Anterior cingulate cortex (tissue), 58 donors: ENCODE measurements at regions not wholly inside any gene's neighbourhood (a gene's known extent, or its start where the extent isn't known, plus 50 kb on each side); places are given as distances from the start of the nearest gene placed in this dataset.

Experiments used
- DNase-seq, 58 donors: peaks; one replicate each; lab custom pipeline; 2025; lab: John Stamatoyannopoulos, UW

DNA sequence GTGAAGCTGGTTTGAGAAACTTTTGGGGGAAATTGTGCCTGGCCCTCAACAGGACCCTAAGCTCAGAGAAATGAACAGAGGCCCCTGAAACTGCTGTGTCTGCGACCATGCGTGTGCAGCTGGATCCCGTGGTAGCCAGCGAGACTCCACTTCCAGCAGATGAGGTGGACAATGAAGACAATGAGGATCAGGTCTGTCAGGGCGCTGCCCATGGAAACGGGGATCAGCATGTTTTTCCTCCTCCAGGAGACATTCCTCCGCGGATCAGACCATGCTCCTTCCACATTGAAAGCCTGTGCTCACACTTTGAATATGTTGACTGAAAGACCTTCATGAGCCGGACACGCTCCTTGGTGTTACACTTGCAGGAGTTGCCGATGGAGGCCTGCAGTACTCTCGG lies 1439.8 kb upstream of the ALCAM start:
- DNase-seq, result no peak

DNA sequence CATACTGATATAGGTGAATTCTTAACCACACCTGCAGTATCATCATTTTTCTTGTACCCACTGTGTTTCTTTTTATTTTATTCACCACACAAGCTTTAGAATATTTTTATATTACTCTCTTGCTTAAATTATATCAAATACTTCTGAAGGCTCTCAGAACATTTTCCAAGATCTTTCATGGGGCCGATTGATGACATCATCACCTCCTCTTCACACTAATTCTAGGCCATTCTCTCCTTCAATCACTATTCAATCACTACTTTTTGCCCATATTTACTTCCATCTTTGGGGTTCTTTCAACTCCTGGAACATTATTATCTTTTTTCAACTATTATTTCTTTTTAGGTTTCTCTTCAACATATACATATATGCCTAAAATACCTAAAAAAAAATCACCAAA lies 1438.8 kb upstream of the ALCAM start:
- no peak for DNase-seq

DNA sequence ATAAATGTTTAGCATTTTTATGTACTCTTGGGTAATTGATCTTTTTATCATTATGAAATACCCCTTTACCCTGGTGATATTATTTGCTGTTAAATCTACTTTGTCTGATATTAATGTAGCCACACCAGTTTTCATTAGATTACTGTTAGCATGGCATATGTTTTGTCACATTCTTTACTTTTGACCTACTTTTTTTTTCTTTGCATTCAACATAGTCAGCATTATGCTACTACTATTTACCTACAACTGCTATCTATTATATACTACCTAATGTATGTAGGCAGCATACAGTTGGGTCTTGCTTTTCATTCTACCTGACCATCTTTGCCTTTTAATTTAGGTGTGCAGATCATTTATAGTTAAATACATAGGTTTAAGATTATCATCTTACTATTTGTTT lies 1429.6 kb upstream of the ALCAM start:
- DNase-seq, result no peak

DNA sequence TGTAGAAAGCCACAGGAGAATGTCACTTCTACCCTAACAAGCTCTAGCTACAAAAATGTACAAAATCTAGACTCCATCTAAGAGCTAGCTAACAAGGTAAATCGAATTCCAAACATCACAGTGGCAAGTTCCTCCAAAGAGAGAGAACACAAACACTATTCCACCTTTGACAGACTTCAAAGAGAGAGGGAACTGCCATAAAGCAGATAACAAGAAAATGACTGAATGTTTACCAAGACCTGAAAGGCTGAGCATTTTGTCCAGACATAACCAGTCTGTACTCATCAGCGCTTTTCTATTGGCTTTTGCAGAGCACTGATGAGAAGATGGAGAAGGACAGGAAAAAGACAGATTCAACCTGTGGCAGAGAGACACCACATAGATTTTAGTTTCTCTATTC lies 1419.6 kb upstream of the ALCAM start:
- no peak for DNase-seq

DNA sequence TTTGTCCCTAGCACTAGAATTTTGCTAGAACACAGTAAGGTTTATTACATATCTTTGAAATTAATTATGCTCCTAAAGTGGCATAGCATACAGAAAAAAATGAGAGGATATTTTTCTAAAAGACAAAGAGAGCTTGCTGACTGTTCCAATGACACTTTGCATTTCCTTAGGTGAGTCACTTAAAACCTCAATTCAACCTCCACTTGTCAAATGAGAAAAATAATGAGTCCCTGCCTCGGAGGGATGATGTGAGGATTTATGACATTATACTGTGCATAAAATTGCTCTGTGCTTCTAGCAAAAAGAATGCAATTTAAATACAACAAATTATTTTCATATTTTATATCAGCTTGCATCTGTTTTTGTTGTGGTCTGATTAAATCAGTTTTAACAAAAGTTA lies 1417.0 kb upstream of the ALCAM start:
- no peak for DNase-seq

DNA sequence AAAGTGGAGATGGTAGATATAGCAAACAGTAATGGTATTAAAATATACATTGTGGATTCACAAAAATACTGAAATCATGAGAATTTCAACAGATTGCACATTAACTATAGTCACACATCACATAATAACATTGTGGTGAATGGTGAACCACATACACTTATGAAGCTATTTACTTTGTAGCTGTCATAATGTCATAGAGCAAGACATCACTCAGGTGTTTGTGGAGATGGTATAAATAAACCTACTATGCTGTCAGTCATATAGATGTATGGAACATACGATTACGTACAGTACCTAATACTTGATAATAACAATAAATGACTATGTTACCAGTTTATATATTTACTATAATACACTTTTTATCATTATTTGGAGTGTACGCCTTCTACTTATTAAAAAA lies 1416.0 kb upstream of the ALCAM start:
- no peak for DNase-seq

DNA sequence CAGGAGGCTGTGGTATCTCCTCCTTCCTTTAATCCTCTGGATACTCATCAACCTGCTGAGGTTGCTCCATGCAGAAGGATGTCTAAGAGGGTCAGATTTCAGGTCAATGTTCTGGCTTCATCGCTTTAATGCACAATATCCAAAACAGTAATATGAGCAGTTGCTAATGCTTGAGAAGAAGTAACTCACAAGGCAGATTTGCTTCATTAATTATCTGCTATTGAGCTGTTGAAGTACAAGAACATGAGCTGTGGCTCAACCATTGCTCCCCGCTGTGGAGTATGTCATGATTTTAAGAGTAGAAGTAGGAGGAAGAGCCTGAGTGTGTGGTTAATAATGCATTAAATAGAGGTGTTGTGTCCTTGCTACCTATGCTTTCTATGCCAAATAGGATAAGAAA lies 1412.9 kb upstream of the ALCAM start:
- DNase-seq, result no peak

DNA sequence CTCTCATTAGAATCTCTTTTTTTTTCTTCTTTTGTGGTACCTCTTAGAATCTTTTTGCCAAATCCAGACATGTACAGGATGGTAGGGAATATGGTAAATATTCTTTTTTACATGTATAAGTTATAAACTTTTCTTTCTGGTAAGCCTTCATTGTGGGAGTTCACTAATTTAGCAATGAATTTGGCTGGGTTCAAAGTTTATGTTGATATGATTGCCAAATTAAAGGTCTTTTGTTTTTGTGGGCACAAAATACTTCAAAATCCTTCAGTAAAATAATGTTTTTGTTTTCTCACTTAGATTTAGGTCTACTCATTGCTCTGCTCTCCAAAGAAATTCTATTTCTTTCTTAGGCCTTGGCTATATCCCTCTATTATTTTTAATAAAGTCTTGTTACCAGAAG lies 1405.9 kb upstream of the ALCAM start:
- DNase-seq, result no peak

DNA sequence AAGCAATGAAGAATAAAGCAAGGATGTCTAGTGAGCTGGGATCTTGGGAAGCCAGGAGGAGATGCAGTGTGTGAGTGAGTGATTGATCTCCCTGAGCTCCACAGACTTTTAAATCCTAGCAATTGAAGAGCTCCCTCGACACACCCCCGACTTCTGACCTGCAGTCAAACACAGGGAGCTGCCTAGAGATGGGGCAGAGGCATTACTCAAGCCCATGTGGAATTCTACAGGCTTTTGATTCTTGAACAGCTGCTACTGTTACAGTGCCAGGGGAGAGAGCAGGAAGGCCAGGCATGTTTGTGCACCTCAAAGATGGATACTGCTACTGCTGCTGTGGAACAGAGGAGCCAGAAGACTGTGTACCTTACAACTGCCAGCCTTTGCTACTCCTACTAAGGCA lies 1403.1 kb upstream of the ALCAM start:
- DNase-seq, result no peak

DNA sequence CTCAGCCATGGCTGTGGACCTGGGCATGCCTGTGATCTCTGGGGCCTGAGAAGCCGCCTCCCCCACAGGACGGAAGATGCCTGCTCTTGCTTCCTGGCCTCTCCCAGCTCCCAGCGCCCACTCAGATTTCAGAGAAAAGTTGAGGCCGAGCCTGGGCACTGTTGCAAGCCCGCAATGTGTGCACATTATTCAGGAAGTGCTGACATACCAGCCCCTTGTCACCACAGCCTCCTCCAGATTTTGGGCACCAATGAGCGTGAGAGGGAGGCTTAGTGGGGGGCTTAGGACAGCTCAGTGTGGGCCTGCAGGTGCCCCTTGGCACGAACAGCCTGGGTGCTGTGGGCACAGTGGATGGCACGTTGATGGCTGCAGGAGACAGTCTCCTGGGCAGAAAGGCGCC lies 1400.9 kb upstream of the ALCAM start:
- no peak for DNase-seq

DNA sequence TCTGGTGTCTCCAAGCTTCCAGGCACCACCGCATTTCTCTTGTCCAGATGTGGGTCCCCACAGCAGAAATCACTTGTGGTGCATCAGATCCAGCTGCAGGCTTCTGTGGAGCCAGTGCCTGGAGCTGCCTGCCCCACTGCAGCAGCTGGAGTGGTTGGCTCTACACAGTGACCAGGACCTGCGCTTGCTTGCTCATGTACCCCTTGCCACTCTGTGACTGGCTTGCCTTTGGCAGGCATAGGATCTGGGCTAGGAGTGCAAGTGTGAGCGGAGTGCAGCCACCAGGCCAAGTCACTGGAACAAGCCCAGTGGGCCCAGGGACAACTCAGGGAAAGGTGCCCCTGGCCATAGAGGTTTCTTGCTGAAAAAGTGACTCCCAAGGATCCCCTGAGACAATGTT lies 1400.0 kb upstream of the ALCAM start:
- no peak for DNase-seq

DNA sequence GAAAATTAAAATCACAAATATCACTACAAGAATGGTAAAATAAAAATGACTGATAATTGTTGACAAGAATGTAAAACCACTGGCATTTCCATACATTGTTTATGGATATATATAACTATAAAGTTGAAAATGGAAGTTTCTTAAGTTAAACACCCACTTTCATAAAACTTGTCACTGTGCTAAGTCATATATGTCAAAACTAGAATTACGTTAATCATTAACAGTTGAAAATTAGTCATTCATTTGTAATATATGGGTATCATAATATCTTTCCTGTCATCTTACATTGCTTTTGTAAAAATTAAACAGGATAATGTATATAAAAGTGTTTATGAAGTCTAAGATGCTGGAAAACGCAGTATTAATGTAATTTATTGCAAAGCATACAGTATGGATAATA lies 1398.6 kb upstream of the ALCAM start:
- DNase-seq, result no peak

DNA sequence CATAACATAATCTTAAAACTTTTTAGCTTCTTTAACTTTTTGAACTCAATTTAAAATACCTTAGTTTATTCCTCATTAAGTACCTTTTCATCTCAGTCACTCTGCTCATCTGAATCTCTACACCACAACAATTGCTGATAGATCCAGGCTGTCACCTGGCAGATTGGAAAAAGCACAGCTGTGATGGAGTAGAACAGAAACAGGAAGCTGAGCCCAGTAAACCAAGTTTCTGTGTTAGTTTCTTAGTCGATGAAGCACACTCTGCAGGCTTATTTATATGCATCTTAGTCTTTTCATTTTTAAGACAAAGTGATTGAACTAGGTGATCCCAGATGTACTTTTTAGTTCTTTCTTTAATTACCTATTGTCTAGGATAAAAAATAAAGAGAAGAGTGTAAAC lies 1398.0 kb upstream of the ALCAM start:
- DNase-seq, result no peak

DNA sequence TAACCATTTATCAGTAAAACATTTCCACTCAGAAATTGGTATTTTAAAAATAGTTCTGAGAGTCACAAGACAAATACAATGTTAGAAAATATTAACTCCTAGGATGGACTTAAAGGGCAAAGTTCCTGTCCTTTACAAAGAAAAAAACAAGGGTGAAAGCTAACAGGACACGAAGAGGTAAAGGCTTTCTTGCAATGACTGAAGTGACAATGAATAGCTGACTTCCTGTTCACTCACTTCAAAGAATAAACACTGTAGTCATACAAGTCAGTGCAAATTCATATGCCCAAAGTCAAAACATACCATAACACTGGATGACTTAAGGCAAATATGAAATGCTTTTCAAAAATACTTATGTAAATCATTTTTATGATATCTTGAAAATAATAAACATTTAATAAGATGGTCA lies 1389.8 kb upstream of the ALCAM start:
- no peak for DNase-seq

DNA sequence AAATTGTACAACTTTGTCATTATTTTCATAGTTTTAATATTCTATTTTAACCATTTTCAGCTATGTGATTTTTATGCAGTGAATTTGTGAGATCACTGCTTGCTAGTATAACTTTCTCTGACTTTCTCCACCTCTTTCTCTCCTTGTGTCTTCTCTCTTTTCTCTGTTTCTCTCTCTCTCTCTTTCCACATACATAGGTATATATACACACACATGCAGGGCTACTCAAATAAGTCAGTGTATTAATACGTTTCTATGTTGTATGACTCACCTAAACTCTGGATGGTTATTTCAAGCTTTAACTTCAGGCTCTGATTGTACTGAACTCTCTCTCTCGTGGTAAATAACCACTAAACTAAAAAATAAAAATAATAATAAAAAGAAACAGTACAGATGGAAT lies 1389.3 kb upstream of the ALCAM start:
- no peak for DNase-seq

DNA sequence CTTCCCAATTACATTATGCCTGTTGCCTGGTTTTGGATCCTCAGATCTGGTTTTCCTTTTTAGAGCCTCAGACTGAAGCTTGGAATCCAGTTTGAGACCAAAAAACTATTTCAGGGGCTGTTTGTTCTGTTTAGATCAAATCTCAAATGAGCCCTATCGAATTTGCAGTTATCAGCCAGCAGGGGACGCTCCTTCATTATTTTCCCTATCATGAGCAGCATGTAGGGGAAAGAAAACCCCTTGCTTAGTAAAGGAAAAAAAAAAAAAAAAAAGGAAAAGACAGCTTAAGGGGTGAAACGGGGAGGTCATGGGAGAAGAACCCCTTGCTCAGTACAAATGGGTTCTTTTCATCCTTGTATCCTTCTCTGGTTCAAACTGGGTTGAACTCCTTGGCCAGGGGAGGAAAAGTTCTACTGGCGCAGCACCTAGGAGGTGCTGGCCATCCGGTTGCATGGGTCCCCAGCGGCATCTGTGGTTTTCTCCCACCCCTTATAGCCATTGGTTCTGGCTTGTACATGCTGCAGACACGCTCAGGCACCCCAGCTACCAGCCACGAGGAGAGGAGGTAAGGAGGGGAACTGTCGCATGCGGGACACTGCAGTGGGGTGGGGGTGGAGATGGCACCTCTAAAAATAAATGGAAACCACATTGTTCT lies 1375.1 kb upstream of the ALCAM start:
- no peak for DNase-seq

DNA sequence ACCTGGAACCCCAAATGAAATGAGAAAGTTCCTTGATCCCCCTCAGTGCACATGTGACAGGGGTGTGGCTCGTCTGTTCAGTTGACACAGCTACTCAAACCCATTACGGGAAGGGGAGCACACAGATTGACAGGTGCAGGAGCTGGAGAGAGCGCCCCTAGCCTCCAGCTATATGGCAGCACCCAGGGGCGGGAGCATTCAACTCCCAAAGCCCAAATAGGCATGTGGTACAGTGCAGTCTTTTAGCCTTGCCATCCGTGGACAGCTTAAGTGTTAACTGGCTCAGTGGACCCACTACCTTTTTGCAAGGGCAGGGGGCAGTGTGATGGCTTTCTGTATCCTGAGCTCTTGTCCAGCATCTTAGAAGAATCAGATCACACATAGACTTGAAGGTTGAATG lies 1374.2 kb upstream of the ALCAM start:
- no peak for DNase-seq

DNA sequence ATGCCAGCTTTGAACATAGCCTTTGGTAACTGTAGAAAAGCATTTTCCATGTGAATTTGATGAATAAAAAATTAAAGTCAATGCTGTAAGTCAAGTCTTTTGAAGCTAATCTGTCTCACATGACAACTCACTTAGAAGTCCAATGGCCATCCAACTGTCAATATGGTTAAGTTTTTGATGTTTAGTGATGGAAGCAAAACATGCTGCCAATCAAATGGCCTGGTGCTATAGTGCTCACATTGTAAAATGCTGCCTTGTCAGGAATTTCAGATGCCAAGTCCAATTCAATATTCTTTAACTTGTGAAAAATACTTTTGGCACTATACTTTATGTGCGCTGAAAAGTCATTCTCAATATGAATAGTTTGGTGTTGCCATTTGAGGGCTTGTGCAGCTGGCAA lies 1361.8 kb upstream of the ALCAM start:
- no peak for DNase-seq

DNA sequence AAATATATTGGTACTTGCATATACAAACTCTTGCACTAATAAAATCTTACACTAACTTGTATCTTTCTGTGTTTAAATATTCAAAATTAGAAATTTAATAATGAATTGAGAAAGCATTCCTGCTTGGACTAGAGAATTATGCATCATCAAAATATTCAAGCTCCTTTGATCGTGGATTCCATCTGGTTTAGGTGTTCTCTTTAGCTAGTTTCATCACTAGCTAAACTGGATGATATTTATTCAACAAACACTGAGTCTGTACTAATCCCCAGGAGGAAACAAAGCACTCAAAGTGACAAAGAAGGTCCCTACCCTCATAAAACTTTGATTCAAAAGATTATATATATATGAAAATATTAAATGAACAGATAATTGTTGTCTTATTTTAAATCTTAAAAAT lies 1360.9 kb upstream of the ALCAM start:
- DNase-seq, result no peak

DNA sequence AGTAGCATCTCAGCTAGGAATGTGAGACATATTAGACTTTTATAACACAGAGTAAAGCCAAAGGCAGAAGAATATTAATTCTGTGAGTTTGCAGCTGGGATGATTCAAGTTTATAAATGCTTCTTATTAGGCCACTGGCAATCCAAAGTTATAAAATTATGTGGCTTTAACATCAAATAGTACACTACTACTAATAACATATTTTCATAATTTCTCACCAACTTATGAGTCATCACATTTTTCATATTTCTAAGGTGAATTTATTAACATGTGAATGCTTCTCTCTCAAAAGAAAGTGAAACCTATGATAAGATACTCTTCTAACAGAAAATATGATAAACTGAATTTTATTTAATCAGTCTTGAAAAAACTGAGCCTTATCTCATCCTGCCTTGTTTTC lies 1348.2 kb upstream of the ALCAM start:
- DNase-seq, result no peak

DNA sequence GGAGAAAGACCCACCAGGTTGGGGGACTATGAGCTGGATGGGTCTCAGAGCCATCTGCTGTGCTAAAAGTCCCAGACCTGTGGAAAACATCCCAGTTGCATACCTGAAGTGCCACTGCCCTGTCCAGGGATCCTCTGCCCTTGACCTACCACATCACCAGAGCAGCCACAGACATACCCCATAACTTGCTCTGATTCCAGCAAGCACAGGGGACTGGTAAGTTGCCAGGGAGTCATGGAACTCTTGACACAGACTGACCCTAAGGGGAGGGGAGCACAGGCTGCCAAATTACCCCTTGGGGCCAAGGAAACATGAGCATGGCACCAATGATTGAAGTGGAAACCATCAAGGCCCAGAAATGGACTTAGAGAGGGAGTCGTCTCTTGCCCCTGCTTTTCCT lies 1335.1 kb upstream of the ALCAM start:
- DNase-seq, result no peak

DNA sequence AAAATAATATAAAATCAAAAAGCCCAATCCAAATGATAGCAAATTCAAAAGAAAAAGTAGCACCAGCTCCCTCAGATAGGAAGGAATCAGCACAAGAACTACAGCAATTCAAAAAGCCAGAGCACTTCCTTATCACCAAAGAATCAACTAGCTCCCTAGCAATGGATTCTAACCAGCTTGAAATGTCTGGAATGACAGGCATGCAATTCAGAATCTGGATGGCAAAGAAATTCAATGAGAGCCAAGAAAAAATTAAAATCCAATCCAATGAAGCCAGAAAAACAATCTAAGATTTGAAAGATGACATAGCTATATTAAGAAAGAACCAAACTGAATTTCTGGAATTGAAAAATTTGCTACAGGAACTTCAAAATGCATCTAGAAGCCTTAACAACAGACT lies 1334.4 kb upstream of the ALCAM start:
- DNase-seq, result no peak

DNA sequence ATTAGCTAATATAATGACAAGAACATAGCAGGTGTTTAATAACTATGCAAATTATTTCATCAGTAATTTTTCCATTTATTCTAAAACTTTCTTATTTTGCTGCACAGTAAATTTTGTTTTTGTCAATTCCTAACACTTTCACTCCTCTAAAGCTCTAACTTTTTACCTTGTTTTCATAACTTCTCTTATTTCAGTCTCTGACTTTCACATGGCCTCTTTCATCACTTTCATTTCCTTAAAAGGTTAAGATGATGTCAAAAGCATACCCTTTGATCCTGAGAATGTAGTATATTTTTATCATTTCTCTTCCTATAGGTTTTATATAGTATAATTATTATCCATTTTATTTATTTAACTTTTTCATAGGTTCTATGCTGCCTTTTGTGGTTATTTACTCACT lies 1325.8 kb upstream of the ALCAM start:
- DNase-seq, result no peak
